ENCODE measurements at regions not wholly inside any gene's neighbourhood (a gene's known extent, or its start where the extent isn't known, plus 50 kb on each side); places are given as distances from the start of the nearest gene placed in this dataset.
"Not testable (repeated sequence)": the region's sequence is repeated elsewhere in the genome, so short reads cannot be mapped to it uniquely, and the experiment has no call there.

DNA sequence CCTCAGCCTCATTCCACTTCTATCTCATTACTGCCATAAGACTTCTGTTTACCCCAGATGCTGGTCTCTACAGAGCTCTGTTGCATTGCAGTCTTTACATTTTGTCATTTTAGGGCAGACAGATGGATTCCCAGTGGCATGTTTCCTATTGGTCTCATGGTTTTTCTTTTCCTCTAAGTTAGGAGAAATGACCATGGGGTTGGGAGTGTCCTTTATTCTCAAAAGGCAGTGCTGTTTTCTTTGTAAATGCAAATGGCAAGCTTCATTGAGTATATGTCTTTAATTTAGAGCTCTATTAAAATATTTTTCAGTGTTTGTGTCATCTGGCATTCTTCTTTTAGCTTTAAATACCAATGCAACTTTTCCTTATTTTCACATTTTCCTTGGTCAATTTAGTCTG is 57.0 kb downstream of the MSTN start:
- CTCF ChIA-PET (ENCODE audit: partially characterized antibody), result no interaction called here
- Mint-ChIP-seq H3K9me3 (peaks cover 0 to 4% (median 0%) of the 10 kb centered on the region in 8 donors), H3K27ac (no peak overlapping the region)

DNA sequence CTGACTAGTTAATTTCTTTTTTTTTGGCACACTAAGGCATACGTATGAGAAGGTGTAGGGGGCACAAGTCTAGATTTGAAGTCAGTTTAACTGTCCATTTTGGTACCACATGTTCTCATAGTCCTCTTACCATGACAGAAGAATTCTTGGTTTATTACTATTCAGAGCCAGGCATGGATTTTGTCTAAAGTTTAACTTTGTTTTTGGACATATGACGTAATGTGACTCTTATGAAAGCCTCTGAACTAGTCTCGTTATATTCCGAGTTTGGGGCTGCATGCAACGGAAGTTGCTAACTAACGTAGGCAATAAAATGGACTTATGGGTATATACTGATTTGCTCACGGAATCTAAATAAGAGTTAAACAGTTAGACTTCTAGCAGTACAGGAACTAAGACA is 62.9 kb downstream of the MSTN start:
- Mint-ChIP-seq H3K27me3 (peaks cover 3% of the 10 kb centered on the region in 2 donors), H3K4me3 (no peak overlapping the region), H3K9me3 (peaks cover 2 to 43% (median 25%) of the 10 kb centered on the region in 8 donors), H3K36me3 (peaks cover 0 to 3% of the 10 kb centered on the region in 2 donors), H3K4me1 (no peaks in the 10 kb centered on the region), H3K27ac (no peak overlapping the region)
- no peaks in the 10 kb centered on the region for H3K27me3 ChIP-seq (ENCODE audit: insufficient read depth, low read length)
- POLR2A ChIA-PET (ENCODE audit: partially characterized antibody), result no interaction called here
- H3K27ac ChIP-seq (ENCODE audit: low read depth, low read length), result no peak overlapping the region
- H3K9me3 ChIP-seq (ENCODE audit: control insufficient read depth in 1 of 2, low read length in 2 of 2), result peaks cover 0 to 4% of the 10 kb centered on the region in 2 donors
- no peaks in the 10 kb centered on the region for H3K4me1 ChIP-seq (ENCODE audit: insufficient read depth, low read length)
- intact Hi-C loops (cut with micrococcal nuclease), result no loop called here
- DNase-seq, result no peak
- CTCF ChIA-PET (ENCODE audit: partially characterized antibody), result no interaction called here
- no peaks in the 10 kb centered on the region for H3K36me3 ChIP-seq (ENCODE audit: insufficient read depth, low read length)
- no peak overlapping the region for H3K4me3 ChIP-seq (ENCODE audit: low read length in 2 of 2)

More for the DNA sequence above, 57.0 kb downstream of the MSTN start:
- no peaks in the 10 kb centered on the region for H3K9me3 ChIP-seq (ENCODE audit: control insufficient read depth in 1 of 2, low read length in 2 of 2)
- H3K27me3 Mint-ChIP-seq, result peaks cover 3 to 4% of the 10 kb centered on the region in 2 donors
- no peak overlapping the region for H3K4me3 Mint-ChIP-seq
- no peaks in the 10 kb centered on the region for H3K27me3 ChIP-seq (ENCODE audit: insufficient read depth, low read length)
- no peaks in the 10 kb centered on the region for H3K4me1 Mint-ChIP-seq
- H3K4me1 ChIP-seq (ENCODE audit: insufficient read depth, low read length), result no peaks in the 10 kb centered on the region
- no peak for DNase-seq
- intact Hi-C loops (cut with micrococcal nuclease), result no loop called here
- POLR2A ChIA-PET (ENCODE audit: partially characterized antibody), result no interaction called here
- H3K36me3 Mint-ChIP-seq, result no peaks in the 10 kb centered on the region
- H3K27ac ChIP-seq (ENCODE audit: low read depth, low read length), result no peak overlapping the region
- no peaks in the 10 kb centered on the region for H3K36me3 ChIP-seq (ENCODE audit: insufficient read depth, low read length)
- H3K4me3 ChIP-seq (ENCODE audit: low read length in 2 of 2), result no peak overlapping the region

DNA sequence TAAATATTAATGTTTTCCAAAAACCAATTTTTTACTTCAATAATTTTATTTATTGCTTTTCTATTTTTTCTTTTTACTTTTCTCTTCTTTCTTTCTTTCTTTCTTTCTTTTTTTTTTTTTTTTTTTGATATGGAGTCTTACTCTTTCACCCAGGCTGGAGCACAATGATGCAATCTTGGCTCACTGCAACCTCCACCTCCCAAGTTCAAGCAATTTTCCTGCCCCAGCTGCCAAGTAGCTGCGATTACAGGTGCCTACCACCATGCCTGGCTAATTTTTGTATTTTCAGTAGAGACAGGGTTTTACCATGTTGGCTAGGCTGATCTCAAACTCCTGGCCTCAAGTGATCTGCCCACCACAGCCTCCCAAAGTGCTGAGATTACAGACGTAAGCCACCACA is 63.9 kb downstream of the MSTN start:
- H3K4me3 ChIP-seq (ENCODE audit: low read length in 2 of 2); H3K36me3 ChIP-seq (ENCODE audit: insufficient read depth, low read length); H3K36me3 Mint-ChIP-seq; H3K4me3 Mint-ChIP-seq; H3K4me1 ChIP-seq (ENCODE audit: insufficient read depth, low read length); H3K27ac ChIP-seq (ENCODE audit: low read depth, low read length); H3K4me1 Mint-ChIP-seq; H3K9me3 ChIP-seq (ENCODE audit: control insufficient read depth in 1 of 2, low read length in 2 of 2); H3K27me3 ChIP-seq (ENCODE audit: insufficient read depth, low read length); H3K27me3 Mint-ChIP-seq; POLR2A ChIA-PET (ENCODE audit: partially characterized antibody); DNase-seq; H3K27ac Mint-ChIP-seq; intact Hi-C loops (cut with micrococcal nuclease); CTCF ChIA-PET (ENCODE audit: partially characterized antibody): not testable (repeated sequence)
- peaks cover 2 to 47% (median 28%) of the 10 kb centered on the region in 8 donors for H3K9me3 Mint-ChIP-seq

DNA sequence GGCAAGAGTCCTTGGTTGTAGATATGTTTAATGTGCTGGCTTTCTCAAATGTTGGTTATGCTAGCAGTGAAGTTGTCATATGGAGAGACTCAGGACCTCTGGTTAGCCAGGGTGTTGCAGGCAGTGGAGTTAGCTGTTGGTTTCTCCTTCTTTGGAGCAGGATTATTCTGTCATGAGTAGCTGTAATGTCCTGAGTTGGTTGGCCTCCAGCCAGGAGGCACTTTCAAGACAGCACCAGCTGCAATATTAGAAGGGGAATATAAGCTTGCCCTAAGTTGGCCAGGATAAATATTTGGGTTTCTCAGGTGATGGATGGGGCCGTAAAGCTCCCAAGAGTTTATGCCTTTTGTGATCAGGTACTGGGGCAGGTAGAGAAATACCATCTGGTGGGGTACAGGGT is 65.5 kb downstream of the MSTN start:
- ChIA-PET POLR2A (ENCODE audit: partially characterized antibody) (no interaction called here), CTCF (ENCODE audit: partially characterized antibody) (no interaction called here)
- H3K9me3 ChIP-seq (ENCODE audit: control insufficient read depth in 1 of 2, low read length in 2 of 2), result peaks cover 0 to 4% of the 10 kb centered on the region in 2 donors
- Mint-ChIP-seq H3K9me3 (peaks cover 2 to 49% (median 30%) of the 10 kb centered on the region in 8 donors), H3K36me3 (peaks cover 0 to 3% of the 10 kb centered on the region in 2 donors), H3K4me3 (no peak overlapping the region), H3K4me1 (no peaks in the 10 kb centered on the region), H3K27me3 (peaks cover 3 to 5% of the 10 kb centered on the region in 2 donors), H3K27ac (no peak overlapping the region)
- H3K4me1 ChIP-seq (ENCODE audit: insufficient read depth, low read length), result no peaks in the 10 kb centered on the region
- DNase-seq, result no peak
- no peak overlapping the region for H3K27ac ChIP-seq (ENCODE audit: low read depth, low read length)
- H3K4me3 ChIP-seq (ENCODE audit: low read length in 2 of 2), result no peak overlapping the region
- intact Hi-C loops (cut with micrococcal nuclease), result no loop called here
- H3K36me3 ChIP-seq (ENCODE audit: insufficient read depth, low read length), result no peaks in the 10 kb centered on the region
- no peaks in the 10 kb centered on the region for H3K27me3 ChIP-seq (ENCODE audit: insufficient read depth, low read length)

DNA sequence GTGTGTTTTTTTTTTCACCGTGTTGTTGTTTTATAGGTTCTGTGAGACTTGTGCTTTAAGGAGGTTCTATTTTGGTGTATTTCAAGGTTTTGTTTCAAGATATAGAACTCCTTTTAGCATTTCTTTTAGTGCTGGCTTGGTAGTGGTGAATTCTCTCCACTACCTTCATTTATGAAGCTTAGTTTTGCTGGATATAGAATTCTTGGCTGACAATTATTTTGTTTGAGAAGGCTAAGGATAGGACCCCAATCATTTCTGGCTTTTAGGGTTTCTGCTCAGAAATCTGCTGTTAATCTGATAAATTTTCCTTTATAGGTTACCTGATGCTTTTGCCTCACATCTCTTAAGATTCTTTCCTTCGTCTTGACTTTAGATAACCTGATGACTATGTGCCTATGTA is 66.8 kb downstream of the MSTN start:
- ChIA-PET POLR2A (ENCODE audit: partially characterized antibody) (no interaction called here), CTCF (ENCODE audit: partially characterized antibody) (no interaction called here)
- intact Hi-C loops (cut with micrococcal nuclease), result no loop called here
- no peak overlapping the region for H3K27ac ChIP-seq (ENCODE audit: low read depth, low read length)
- H3K9me3 Mint-ChIP-seq, result peaks cover 2 to 49% (median 30%) of the 10 kb centered on the region in 8 donors
- H3K9me3 ChIP-seq (ENCODE audit: control insufficient read depth in 1 of 2, low read length in 2 of 2), result peaks cover 0 to 4% of the 10 kb centered on the region in 2 donors
- peaks cover 2 to 6% of the 10 kb centered on the region in 2 donors for H3K27me3 Mint-ChIP-seq
- H3K4me1 Mint-ChIP-seq, result no peaks in the 10 kb centered on the region
- no peaks in the 10 kb centered on the region for H3K4me1 ChIP-seq (ENCODE audit: insufficient read depth, low read length)
- no peak overlapping the region for H3K27ac Mint-ChIP-seq
- no peaks in the 10 kb centered on the region for H3K36me3 ChIP-seq (ENCODE audit: insufficient read depth, low read length)
- no peak for DNase-seq
- peaks cover 0 to 3% of the 10 kb centered on the region in 2 donors for H3K36me3 Mint-ChIP-seq
- no peak overlapping the region for H3K4me3 Mint-ChIP-seq
- H3K27me3 ChIP-seq (ENCODE audit: insufficient read depth, low read length), result no peaks in the 10 kb centered on the region
- no peak overlapping the region for H3K4me3 ChIP-seq (ENCODE audit: low read length in 2 of 2)

DNA sequence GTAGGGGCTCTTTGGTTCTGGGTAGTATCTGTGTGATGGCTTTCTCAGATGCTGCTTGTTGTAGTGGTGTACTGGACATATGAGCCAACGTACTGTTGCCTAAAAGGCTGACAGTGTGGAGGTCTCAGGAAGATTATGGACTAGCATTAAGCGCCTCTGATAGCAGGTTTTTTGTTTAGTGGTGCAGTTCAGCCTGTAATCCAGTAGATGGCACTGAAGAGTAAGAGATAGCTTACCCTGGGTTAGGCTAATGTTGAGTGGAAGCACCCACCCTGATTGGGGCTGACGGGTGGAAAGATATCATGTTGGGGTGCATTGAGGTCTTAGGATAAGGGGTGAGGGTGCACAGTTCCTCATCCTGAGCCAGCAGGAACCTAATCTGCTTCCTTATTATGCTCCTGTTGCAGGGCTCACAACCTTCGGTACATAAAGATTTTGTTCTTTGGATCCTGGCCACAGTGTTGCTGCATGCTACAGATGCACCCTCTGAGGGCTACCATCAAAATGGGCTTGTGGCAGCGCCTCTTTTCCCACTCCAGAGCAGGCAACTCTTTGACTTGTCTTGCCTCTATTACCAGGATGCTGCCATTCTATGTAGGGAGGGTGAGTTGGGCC is 79.6 kb downstream of the MSTN start:
- POLR2A ChIA-PET (ENCODE audit: partially characterized antibody), result no interaction called here
- Histone ChIP-seq H3K4me1 (ENCODE audit: insufficient read depth, low read length) (no peaks in the 10 kb centered on the region), H3K27ac (ENCODE audit: low read depth, low read length) (no peak overlapping the region), H3K36me3 (ENCODE audit: insufficient read depth, low read length) (no peaks in the 10 kb centered on the region), H3K9me3 (ENCODE audit: control insufficient read depth in 1 of 2, low read length in 2 of 2) (peaks cover 0 to 17% of the 10 kb centered on the region in 2 donors), H3K27me3 (ENCODE audit: insufficient read depth, low read length) (no peaks in the 10 kb centered on the region), H3K4me3 (ENCODE audit: low read length in 2 of 2) (no peak overlapping the region)
- H3K9me3 Mint-ChIP-seq, result peaks cover 4 to 74% (median 51%) of the 10 kb centered on the region in 8 donors
- CTCF ChIA-PET (ENCODE audit: partially characterized antibody), result no interaction called here
- no peaks in the 10 kb centered on the region for H3K4me1 Mint-ChIP-seq
- H3K4me3 Mint-ChIP-seq, result no peak overlapping the region
- H3K27ac Mint-ChIP-seq, result no peak overlapping the region
- no peak for DNase-seq
- intact Hi-C loops (cut with micrococcal nuclease), result no loop called here
- peaks cover 4 to 5% of the 10 kb centered on the region in 2 donors for H3K27me3 Mint-ChIP-seq
- H3K36me3 Mint-ChIP-seq, result peaks cover 4% of the 10 kb centered on the region in 2 donors

DNA sequence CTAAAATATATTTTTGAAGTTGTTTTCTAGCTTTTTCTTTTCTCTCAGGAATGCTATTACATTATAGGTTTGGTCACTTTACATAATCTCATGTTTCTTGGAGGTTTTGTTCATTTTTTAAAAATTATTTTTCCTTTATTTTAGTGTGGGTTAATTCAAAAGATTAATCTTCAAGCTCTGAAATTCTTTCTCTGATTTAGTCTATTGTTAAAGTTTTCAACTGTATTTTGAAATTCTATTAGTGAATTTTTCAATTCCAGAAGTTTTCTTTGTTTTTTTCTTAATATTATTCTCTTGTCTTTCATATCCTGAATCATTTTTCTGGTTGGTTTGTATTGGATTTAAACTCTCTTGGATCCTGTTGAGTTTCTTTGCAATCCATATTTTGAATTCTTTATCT is 80.4 kb downstream of the MSTN start:
- no peak for DNase-seq
- POLR2A ChIA-PET (ENCODE audit: partially characterized antibody), result no interaction called here
- intact Hi-C loops (cut with micrococcal nuclease), result no loop called here
- peaks cover 4% of the 10 kb centered on the region in 2 donors for H3K36me3 Mint-ChIP-seq
- peaks cover 4 to 6% of the 10 kb centered on the region in 2 donors for H3K27me3 Mint-ChIP-seq
- no peak overlapping the region for H3K4me3 Mint-ChIP-seq
- Histone ChIP-seq H3K36me3 (ENCODE audit: insufficient read depth, low read length) (no peaks in the 10 kb centered on the region), H3K4me3 (ENCODE audit: low read length in 2 of 2) (no peak overlapping the region), H3K4me1 (ENCODE audit: insufficient read depth, low read length) (no peaks in the 10 kb centered on the region), H3K27ac (ENCODE audit: low read depth, low read length) (no peak overlapping the region), H3K27me3 (ENCODE audit: insufficient read depth, low read length) (no peaks in the 10 kb centered on the region), H3K9me3 (ENCODE audit: control insufficient read depth in 1 of 2, low read length in 2 of 2) (peaks cover 0 to 17% of the 10 kb centered on the region in 2 donors)
- no peak overlapping the region for H3K27ac Mint-ChIP-seq
- CTCF ChIA-PET (ENCODE audit: partially characterized antibody), result no interaction called here
- H3K9me3 Mint-ChIP-seq, result peaks cover 4 to 78% (median 53%) of the 10 kb centered on the region in 8 donors
- no peaks in the 10 kb centered on the region for H3K4me1 Mint-ChIP-seq

DNA sequence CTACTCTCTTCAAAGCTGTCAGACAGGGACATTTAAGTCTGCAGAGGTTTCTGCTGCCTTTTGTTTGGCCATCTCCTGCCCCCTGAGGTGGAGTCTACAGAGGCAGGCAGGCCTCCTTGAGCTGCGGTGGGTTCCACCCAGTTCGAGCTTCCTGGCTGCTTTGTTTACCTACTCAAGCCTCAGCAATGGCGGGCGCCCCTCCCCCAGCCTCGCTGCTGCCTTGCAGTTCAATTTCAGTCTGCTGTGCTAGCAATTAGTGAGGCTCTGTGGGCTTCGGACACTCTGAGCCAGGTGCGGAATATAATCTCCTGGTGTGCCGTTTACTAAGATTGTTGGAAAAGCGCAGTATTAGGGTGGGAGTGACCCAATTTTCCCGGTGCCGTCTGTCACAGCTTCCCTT is 86.0 kb downstream of the MSTN start:
- H3K9me3 ChIP-seq (ENCODE audit: control insufficient read depth in 1 of 2, low read length in 2 of 2); H3K27me3 ChIP-seq (ENCODE audit: insufficient read depth, low read length); H3K36me3 Mint-ChIP-seq; H3K27ac ChIP-seq (ENCODE audit: low read depth, low read length); H3K4me1 Mint-ChIP-seq; H3K4me3 ChIP-seq (ENCODE audit: low read length in 2 of 2); intact Hi-C loops (cut with micrococcal nuclease); DNase-seq; H3K4me1 ChIP-seq (ENCODE audit: insufficient read depth, low read length); H3K27me3 Mint-ChIP-seq; POLR2A ChIA-PET (ENCODE audit: partially characterized antibody); H3K27ac Mint-ChIP-seq; CTCF ChIA-PET (ENCODE audit: partially characterized antibody); H3K36me3 ChIP-seq (ENCODE audit: insufficient read depth, low read length); H3K4me3 Mint-ChIP-seq: not testable (repeated sequence)
- H3K9me3 Mint-ChIP-seq, result peaks cover 3 to 33% (median 16%) of the 10 kb centered on the region in 8 donors
